Epithelial cell of esophagus (primary cell): ENCODE measurements at regions not wholly inside any gene's neighbourhood (a gene's known extent, or its start where the extent isn't known, plus 50 kb on each side); places are given as distances from the start of the nearest gene placed in this dataset.

Experiments
- DNase-seq: peaks from one replicate; pipeline ENCODE4 v3.0.0; 2010; ENCODE audit warnings: low read depth
- H3K4me3 ChIP-seq: 2 replicates; pipeline ENCODE4 v1.5.1; 2011; ENCODE audit warnings: mild to moderate bottlenecking, low read length, control low read depth
- TF ChIP-seq, protein P1 (sequence below): IDR thresholded peaks from 2 replicates; pipeline ENCODE4 v1.5.1; 2011; ENCODE audit warnings: low read depth, mild to moderate bottlenecking, low read length, control low read depth, inconsistent platforms; ENCODE audit not compliant: insufficient read depth; ENCODE audit errors: missing control alignments

GRCh38 chr12:84542289-84542688 is 370.3 kb downstream of the SLC6A15 start:
- no peak overlapping the region for H3K4me3 ChIP-seq
- DNase-seq: no peak
- TF ChIP-seq, protein P1, sequence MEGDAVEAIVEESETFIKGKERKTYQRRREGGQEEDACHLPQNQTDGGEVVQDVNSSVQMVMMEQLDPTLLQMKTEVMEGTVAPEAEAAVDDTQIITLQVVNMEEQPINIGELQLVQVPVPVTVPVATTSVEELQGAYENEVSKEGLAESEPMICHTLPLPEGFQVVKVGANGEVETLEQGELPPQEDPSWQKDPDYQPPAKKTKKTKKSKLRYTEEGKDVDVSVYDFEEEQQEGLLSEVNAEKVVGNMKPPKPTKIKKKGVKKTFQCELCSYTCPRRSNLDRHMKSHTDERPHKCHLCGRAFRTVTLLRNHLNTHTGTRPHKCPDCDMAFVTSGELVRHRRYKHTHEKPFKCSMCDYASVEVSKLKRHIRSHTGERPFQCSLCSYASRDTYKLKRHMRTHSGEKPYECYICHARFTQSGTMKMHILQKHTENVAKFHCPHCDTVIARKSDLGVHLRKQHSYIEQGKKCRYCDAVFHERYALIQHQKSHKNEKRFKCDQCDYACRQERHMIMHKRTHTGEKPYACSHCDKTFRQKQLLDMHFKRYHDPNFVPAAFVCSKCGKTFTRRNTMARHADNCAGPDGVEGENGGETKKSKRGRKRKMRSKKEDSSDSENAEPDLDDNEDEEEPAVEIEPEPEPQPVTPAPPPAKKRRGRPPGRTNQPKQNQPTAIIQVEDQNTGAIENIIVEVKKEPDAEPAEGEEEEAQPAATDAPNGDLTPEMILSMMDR: no peak

GRCh38 chr12:84537666-84538065 is 374.9 kb downstream of the SLC6A15 start:
- H3K4me3 ChIP-seq: no peak overlapping the region
- TF ChIP-seq, protein P1: no peak
- no peak for DNase-seq

DNA sequence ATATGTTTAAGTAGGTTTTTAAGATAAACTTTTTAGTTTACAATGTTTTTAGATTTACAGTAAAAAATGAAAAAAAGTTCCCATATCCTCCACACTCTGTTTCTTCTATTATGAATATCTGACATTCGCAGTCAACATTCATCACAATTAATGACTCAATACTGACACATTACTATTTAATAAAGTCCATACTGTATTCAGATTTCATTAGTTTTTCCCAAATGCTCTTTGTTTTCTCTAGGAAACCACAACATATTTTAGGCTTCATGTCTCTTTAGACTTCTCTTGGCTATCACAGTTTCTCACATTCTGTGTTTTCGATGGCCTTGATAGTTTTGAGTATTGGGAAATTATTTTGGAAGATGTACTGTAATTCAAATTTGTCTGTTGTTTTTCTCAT is 399.8 kb downstream of the SLC6A15 start:
- TF ChIP-seq, protein P1: no peak
- DNase-seq: peak; percentile 21
- no peak overlapping the region for H3K4me3 ChIP-seq

DNA sequence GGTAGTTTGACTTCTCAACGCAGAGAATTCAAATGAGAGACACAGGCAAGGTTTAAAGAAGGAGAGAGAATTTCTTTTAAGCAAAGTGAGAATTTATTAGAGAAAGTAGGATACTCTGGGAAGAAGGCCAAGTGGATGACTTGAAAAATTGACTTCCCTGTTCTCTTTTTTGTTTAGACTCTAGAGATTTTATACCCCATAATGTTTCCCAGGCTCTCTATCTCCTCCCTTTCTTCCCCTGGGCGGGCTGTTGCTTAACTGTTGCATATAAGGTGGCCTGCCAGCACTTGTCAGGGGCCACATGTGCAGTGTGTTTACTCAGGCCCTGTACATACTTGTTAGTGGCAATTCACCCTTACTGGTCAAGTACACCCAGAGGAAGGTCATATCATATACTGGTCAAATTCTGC is 403.7 kb downstream of the SLC6A15 start:
- DNase-seq: peak; percentile 90
- TF ChIP-seq, protein P1: no peak
- H3K4me3 ChIP-seq: no peak overlapping the region

- TF ChIP-seq, protein P1: peak; percentile 75
- H3K4me3 ChIP-seq: no peak overlapping the region
- DNase-seq: peak; percentile 93
Measured at GRCh38 chr12:84507956-84508850, 404.4 kb downstream of the SLC6A15 start.

- no peak overlapping the region for H3K4me3 ChIP-seq
- TF ChIP-seq, protein P1: no peak
- DNase-seq: no peak
Measured at GRCh38 chr12:84506282-84506681, 406.3 kb downstream of the SLC6A15 start.
